ENCODE measurements at regions not wholly inside any gene's neighbourhood (a gene's known extent, or its start where the extent isn't known, plus 50 kb on each side); places are given as distances from the start of the nearest gene placed in this dataset.

DNA sequence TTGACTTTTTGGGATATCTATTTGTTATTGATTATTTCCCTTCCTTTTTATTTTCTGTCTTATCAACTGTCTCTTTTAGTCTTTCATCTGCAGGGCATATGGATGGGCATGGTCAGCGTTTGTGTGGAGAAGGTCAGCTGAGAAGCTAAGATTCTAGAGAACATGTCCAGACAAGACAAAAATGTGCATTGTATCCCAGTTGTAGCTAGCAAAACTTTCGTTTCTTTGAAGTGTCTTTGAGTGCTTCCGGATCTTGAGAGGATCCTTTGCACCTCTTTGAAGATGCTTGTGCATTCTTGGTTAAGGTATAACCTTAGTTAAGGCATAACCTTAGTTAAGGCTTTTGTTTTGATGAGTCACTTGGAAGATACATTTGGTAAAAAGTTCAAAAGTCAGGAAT, 329.9 kb upstream of the LRRC4C start:
- Histone ChIP-seq H3K27me3 (ENCODE audit: insufficient read depth, low read depth, low read length) (no peaks in the 10 kb centered on the region), H3K36me3 (ENCODE audit: insufficient read depth, low read length) (no peaks in the 10 kb centered on the region), H3K4me2 (ENCODE audit: low read length) (no peak overlapping the region), H3K9me3 (ENCODE audit: low read length) (no peaks in the 10 kb centered on the region), H3K9ac (ENCODE audit: low read length) (no peak overlapping the region), H2AFZ (ENCODE audit: low read depth, low read length) (no peak overlapping the region), H3F3A (ENCODE audit: insufficient read depth, low read length, poor library complexity, severe bottlenecking) (no peaks in the 10 kb centered on the region), H3K4me3 (ENCODE audit: low read length) (no peak overlapping the region), H3K79me2 (replicated peaks; ENCODE audit: insufficient read depth, low read length) (no peaks in the 10 kb centered on the region), H3K9me2 (ENCODE audit: insufficient read depth, low read length) (no peaks in the 10 kb centered on the region), H3K27ac (ENCODE audit: low read length) (no peak overlapping the region), H4K20me1 (ENCODE audit: insufficient read depth) (no peaks in the 10 kb centered on the region)
- TF ChIP-seq EZH2 (IDR thresholded peaks at IDR 0.05; ENCODE audit: borderline replicate concordance, insufficient read depth, low read length, poor library complexity, severe bottlenecking) (no peak), RAD21 (conservative IDR thresholded peaks at IDR 0.05) (no peak), EP300 (conservative IDR thresholded peaks at IDR 0.05; ENCODE audit: poor library complexity, severe bottlenecking) (no peak), SMC3 (conservative IDR thresholded peaks at IDR 0.05; ENCODE audit: poor library complexity) (no peak), TAF1 (IDR thresholded peaks at IDR 0.05; ENCODE audit: low read depth) (no peak), MXI1 (conservative IDR thresholded peaks at IDR 0.05; ENCODE audit: poor library complexity, severe bottlenecking) (no peak), POLR2AphosphoS5 (IDR thresholded peaks at IDR 0.05) (no peak)
- TF ChIP-seq, protein P1, sequence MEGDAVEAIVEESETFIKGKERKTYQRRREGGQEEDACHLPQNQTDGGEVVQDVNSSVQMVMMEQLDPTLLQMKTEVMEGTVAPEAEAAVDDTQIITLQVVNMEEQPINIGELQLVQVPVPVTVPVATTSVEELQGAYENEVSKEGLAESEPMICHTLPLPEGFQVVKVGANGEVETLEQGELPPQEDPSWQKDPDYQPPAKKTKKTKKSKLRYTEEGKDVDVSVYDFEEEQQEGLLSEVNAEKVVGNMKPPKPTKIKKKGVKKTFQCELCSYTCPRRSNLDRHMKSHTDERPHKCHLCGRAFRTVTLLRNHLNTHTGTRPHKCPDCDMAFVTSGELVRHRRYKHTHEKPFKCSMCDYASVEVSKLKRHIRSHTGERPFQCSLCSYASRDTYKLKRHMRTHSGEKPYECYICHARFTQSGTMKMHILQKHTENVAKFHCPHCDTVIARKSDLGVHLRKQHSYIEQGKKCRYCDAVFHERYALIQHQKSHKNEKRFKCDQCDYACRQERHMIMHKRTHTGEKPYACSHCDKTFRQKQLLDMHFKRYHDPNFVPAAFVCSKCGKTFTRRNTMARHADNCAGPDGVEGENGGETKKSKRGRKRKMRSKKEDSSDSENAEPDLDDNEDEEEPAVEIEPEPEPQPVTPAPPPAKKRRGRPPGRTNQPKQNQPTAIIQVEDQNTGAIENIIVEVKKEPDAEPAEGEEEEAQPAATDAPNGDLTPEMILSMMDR (IDR thresholded peaks at IDR 0.05; ENCODE audit: poor library complexity, severe bottlenecking) = no peak
- TF ChIP-seq, protein P2, sequence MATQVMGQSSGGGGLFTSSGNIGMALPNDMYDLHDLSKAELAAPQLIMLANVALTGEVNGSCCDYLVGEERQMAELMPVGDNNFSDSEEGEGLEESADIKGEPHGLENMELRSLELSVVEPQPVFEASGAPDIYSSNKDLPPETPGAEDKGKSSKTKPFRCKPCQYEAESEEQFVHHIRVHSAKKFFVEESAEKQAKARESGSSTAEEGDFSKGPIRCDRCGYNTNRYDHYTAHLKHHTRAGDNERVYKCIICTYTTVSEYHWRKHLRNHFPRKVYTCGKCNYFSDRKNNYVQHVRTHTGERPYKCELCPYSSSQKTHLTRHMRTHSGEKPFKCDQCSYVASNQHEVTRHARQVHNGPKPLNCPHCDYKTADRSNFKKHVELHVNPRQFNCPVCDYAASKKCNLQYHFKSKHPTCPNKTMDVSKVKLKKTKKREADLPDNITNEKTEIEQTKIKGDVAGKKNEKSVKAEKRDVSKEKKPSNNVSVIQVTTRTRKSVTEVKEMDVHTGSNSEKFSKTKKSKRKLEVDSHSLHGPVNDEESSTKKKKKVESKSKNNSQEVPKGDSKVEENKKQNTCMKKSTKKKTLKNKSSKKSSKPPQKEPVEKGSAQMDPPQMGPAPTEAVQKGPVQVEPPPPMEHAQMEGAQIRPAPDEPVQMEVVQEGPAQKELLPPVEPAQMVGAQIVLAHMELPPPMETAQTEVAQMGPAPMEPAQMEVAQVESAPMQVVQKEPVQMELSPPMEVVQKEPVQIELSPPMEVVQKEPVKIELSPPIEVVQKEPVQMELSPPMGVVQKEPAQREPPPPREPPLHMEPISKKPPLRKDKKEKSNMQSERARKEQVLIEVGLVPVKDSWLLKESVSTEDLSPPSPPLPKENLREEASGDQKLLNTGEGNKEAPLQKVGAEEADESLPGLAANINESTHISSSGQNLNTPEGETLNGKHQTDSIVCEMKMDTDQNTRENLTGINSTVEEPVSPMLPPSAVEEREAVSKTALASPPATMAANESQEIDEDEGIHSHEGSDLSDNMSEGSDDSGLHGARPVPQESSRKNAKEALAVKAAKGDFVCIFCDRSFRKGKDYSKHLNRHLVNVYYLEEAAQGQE (IDR thresholded peaks at IDR 0.05; ENCODE audit: borderline replicate concordance) = no peak

DNA sequence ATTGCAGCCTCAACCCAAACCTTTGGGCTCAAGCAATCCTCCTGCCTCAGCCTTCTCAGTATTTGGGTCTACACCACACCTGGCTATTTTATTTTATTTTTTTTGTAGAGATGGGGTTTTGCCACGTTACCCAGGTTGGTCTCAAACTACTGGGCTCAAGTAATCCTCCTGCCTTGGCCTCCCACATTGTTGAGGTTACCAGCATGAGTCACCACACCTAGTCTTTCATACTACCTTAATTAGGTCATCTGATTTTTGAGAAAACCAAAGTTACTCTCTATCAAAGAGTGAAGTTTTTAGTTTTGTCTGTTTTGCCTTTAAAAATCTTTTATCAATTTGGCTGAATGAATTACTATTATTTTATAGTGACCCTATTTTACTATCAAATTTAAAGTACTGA, 335.6 kb upstream of the LRRC4C start:
- no peaks in the 10 kb centered on the region for H3K9me2 ChIP-seq (ENCODE audit: insufficient read depth, low read length)
- no peak for TF ChIP-seq MXI1 (conservative IDR thresholded peaks at IDR 0.05; ENCODE audit: poor library complexity, severe bottlenecking)
- no peak for TF ChIP-seq RAD21 (conservative IDR thresholded peaks at IDR 0.05)
- TF ChIP-seq POLR2AphosphoS5 (IDR thresholded peaks at IDR 0.05) = no peak
- no peak overlapping the region for H3K27ac ChIP-seq (ENCODE audit: low read length)
- no peaks in the 10 kb centered on the region for H3F3A ChIP-seq (ENCODE audit: insufficient read depth, low read length, poor library complexity, severe bottlenecking)
- no peaks in the 10 kb centered on the region for H3K36me3 ChIP-seq (ENCODE audit: insufficient read depth, low read length)
- no peak overlapping the region for H3K9ac ChIP-seq (ENCODE audit: low read length)
- H3K4me2 ChIP-seq (ENCODE audit: low read length) = no peak overlapping the region
- H3K9me3 ChIP-seq (ENCODE audit: low read length) = no peaks in the 10 kb centered on the region
- H3K79me2 ChIP-seq (replicated peaks; ENCODE audit: insufficient read depth, low read length) = no peaks in the 10 kb centered on the region
- H2AFZ ChIP-seq (ENCODE audit: low read depth, low read length) = no peak overlapping the region
- no peaks in the 10 kb centered on the region for H4K20me1 ChIP-seq (ENCODE audit: insufficient read depth)
- no peaks in the 10 kb centered on the region for H3K27me3 ChIP-seq (ENCODE audit: insufficient read depth, low read depth, low read length)
- no peak overlapping the region for H3K4me3 ChIP-seq (ENCODE audit: low read length)

DNA sequence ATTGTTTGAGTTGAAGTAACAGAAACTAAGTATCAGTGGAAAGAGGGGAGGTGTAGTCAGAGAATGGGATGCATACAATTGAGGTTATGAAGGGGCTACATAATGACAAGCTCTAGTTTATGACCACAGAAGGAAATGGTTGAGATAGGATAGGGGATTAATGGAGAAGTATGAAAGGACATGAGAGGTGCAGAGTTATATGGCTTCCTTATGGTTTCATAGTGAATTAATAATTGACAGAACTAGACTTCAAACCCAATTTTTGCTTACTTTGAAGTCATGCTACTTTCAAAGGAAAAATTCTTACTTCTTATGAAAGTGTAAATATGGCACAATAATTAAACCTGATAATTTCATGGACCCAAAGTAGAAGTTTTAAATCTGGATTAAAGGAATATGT, 340.3 kb upstream of the LRRC4C start:
- H3K9me3 ChIP-seq (ENCODE audit: low read length) = no peaks in the 10 kb centered on the region
- H3K36me3 ChIP-seq (ENCODE audit: insufficient read depth, low read length) = no peaks in the 10 kb centered on the region
- no peak overlapping the region for H3K4me3 ChIP-seq (ENCODE audit: low read length)
- H3K27me3 ChIP-seq (ENCODE audit: insufficient read depth, low read depth, low read length) = no peaks in the 10 kb centered on the region
- H3K4me2 ChIP-seq (ENCODE audit: low read length) = no peak overlapping the region
- no peaks in the 10 kb centered on the region for H3K9me2 ChIP-seq (ENCODE audit: insufficient read depth, low read length)
- H3K9ac ChIP-seq (ENCODE audit: low read length) = no peak overlapping the region
- H4K20me1 ChIP-seq (ENCODE audit: insufficient read depth) = no peaks in the 10 kb centered on the region
- H3K79me2 ChIP-seq (replicated peaks; ENCODE audit: insufficient read depth, low read length) = no peaks in the 10 kb centered on the region
- H2AFZ ChIP-seq (ENCODE audit: low read depth, low read length) = no peak overlapping the region
- H3F3A ChIP-seq (ENCODE audit: insufficient read depth, low read length, poor library complexity, severe bottlenecking) = no peaks in the 10 kb centered on the region
- TF ChIP-seq POLR2AphosphoS5 (IDR thresholded peaks at IDR 0.05) (no peak), RAD21 (conservative IDR thresholded peaks at IDR 0.05) (no peak), TAF1 (IDR thresholded peaks at IDR 0.05; ENCODE audit: low read depth) (no peak), EP300 (conservative IDR thresholded peaks at IDR 0.05; ENCODE audit: poor library complexity, severe bottlenecking) (no peak), MXI1 (conservative IDR thresholded peaks at IDR 0.05; ENCODE audit: poor library complexity, severe bottlenecking) (no peak)
- no peak overlapping the region for H3K27ac ChIP-seq (ENCODE audit: low read length)
